ENCODE measurements at regions not wholly inside any gene's neighbourhood (a gene's known extent, or its start where the extent isn't known, plus 50 kb on each side); places are given as distances from the start of the nearest gene placed in this dataset.

DNA sequence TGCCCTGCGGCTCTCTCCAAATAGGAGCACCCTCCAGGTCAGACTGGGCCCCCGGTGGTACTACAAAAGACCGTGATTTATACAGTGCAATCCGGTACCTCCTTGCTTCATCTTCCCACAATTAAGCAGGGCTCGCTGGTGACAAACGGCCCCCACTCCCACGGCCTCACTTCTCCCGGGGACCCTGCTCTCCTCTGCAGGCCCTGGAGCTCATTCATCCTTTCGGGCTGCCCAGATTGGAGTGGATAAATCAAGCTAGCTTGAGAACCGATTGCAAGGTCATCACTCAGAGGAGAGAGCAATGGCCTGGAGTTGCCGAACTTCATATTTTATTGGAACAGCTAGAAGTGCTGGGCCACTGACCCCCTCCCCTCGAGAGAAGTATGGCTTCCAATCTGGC, 193.5 kb upstream of the IRX6 start:
- Histone ChIP-seq H2BK120ac (ENCODE audit: low read depth, low read length) (no peak overlapping the region), H3K4me3 (ENCODE audit: low read length in 2 of 2) (no peak overlapping the region), H2BK5ac (ENCODE audit: low read length) (no peak overlapping the region), H2AK5ac (ENCODE audit: low read depth, low read length) (no peak overlapping the region), H3K36me3 (replicated peaks in 1 of 2; ENCODE audit: control insufficient read depth in 2 of 2, insufficient read depth in 2 of 2, low read length in 2 of 2) (no peaks in the 10 kb centered on the region), H3K23ac (ENCODE audit: low read depth, low read length, poor library complexity) (no peak overlapping the region), H3K9me3 (replicated peaks in 1 of 2; ENCODE audit: control insufficient read depth in 2 of 2, insufficient read depth in 1 of 2, low read depth in 1 of 2, low read length in 2 of 2) (no peaks in the 10 kb centered on the region), H3K27me3 (ENCODE audit: control insufficient read depth in 3 of 3, insufficient read depth in 3 of 3, low read depth in 1 of 3, low read length in 3 of 3) (no peaks in the 10 kb centered on the region), H3K18ac (ENCODE audit: low read length) (no peak overlapping the region), H2AFZ (ENCODE audit: low read length) (no peak overlapping the region), H3K9ac (ENCODE audit: low read depth, low read length, poor library complexity) (no peak overlapping the region), H2BK12ac (ENCODE audit: low read length) (no peak overlapping the region), H3K14ac (ENCODE audit: low read length) (no peak overlapping the region), H2BK15ac (ENCODE audit: low read length) (no peak overlapping the region), H3K27ac (replicated peaks; ENCODE audit: low read length) (no peak overlapping the region), H4K91ac (ENCODE audit: low read depth, low read length, poor library complexity) (no peak overlapping the region), H3K4ac (ENCODE audit: low read length) (no peak overlapping the region), H3K79me1 (ENCODE audit: low read depth, low read length) (no peaks in the 10 kb centered on the region), H3K4me2 (ENCODE audit: insufficient read depth, low read length, poor library complexity, severe bottlenecking) (no peak overlapping the region), H3K4me1 (ENCODE audit: control insufficient read depth in 2 of 2, insufficient read depth in 1 of 2, low read depth in 1 of 2, low read length in 2 of 2) (peaks cover 0 to 6% of the 10 kb centered on the region in 2 donors), H4K8ac (ENCODE audit: low read depth, low read length) (no peak overlapping the region)
- WGBS, 2 donors (ENCODE audit: extremely low coverage in 2 of 2, insufficient read length in 2 of 2, insufficient replicate concordance in 1 of 2): no CpG with 5 or more reads among the region's 12 CpGs
- no peak for DNase-seq (ENCODE audit: low spot score)

DNA sequence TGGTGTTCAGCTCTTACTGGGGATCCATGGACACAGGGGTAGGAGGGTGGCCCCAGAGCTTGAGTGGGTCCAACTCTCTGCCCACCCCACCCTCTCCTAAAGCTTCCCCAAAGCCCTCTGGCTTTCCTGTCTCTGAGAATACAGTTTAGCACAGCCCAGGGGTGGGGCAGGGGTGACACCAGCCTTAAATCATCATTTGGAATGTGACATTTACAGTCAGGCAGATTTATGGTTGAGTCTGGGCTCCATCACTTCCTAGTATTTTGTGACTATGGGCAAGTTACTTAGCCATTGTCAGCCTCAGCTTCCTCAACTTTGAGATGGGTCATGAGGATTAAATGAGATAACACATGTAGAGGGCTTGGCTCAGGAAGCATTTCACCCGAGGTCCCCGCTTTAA, 193.1 kb upstream of the IRX6 start:
- Histone ChIP-seq H3K27me3 (ENCODE audit: control insufficient read depth in 3 of 3, insufficient read depth in 3 of 3, low read depth in 1 of 3, low read length in 3 of 3) (no peaks in the 10 kb centered on the region), H3K4me1 (ENCODE audit: control insufficient read depth in 2 of 2, insufficient read depth in 1 of 2, low read depth in 1 of 2, low read length in 2 of 2) (peaks cover 0 to 6% of the 10 kb centered on the region in 2 donors), H2BK12ac (ENCODE audit: low read length) (no peak overlapping the region), H3K4me2 (ENCODE audit: insufficient read depth, low read length, poor library complexity, severe bottlenecking) (no peak overlapping the region), H3K18ac (ENCODE audit: low read length) (no peak overlapping the region), H3K4ac (ENCODE audit: low read length) (no peak overlapping the region), H3K36me3 (replicated peaks in 1 of 2; ENCODE audit: control insufficient read depth in 2 of 2, insufficient read depth in 2 of 2, low read length in 2 of 2) (no peaks in the 10 kb centered on the region), H2AK5ac (ENCODE audit: low read depth, low read length) (no peak overlapping the region), H2AFZ (ENCODE audit: low read length) (no peak overlapping the region), H2BK5ac (ENCODE audit: low read length) (no peak overlapping the region), H3K9me3 (replicated peaks in 1 of 2; ENCODE audit: control insufficient read depth in 2 of 2, insufficient read depth in 1 of 2, low read depth in 1 of 2, low read length in 2 of 2) (no peaks in the 10 kb centered on the region), H4K91ac (ENCODE audit: low read depth, low read length, poor library complexity) (no peak overlapping the region), H2BK120ac (ENCODE audit: low read depth, low read length) (no peak overlapping the region), H3K79me1 (ENCODE audit: low read depth, low read length) (no peaks in the 10 kb centered on the region), H3K9ac (ENCODE audit: low read depth, low read length, poor library complexity) (no peak overlapping the region), H3K23ac (ENCODE audit: low read depth, low read length, poor library complexity) (no peak overlapping the region), H3K27ac (replicated peaks; ENCODE audit: low read length) (no peak overlapping the region), H3K4me3 (ENCODE audit: low read length in 2 of 2) (no peak overlapping the region), H3K14ac (ENCODE audit: low read length) (no peak overlapping the region), H2BK15ac (ENCODE audit: low read length) (no peak overlapping the region), H4K8ac (ENCODE audit: low read depth, low read length) (no peak overlapping the region)
- no peak for DNase-seq (ENCODE audit: low spot score)
- WGBS, 2 donors (ENCODE audit: extremely low coverage in 2 of 2, insufficient read length in 2 of 2, insufficient replicate concordance in 1 of 2): no CpG with 5 or more reads among the region's 2 CpGs

DNA sequence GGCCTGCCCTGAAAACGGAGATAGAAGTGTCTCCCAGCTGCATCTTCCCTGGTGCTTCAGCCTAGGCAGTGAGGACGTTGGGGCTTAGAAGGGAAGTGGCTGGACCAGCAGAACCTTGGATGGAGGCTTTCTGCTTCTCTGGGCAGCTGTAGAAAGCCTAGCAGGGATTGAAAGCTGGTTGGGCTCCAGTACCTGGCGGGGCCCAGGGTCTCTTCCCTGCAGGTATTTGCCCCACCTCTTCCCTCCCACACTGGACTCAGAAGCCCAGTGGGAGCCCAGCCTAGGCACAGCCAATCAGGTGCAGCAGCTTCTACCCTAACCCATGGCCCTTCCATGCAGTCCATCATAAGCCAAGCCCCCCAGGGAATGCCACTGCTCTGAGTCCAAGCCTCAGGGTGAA, 190.3 kb upstream of the IRX6 start:
- Histone ChIP-seq H2AFZ (ENCODE audit: low read length) (no peak overlapping the region), H2BK120ac (ENCODE audit: low read depth, low read length) (no peak overlapping the region), H4K8ac (ENCODE audit: low read depth, low read length) (no peak overlapping the region), H3K36me3 (replicated peaks in 1 of 2; ENCODE audit: control insufficient read depth in 2 of 2, insufficient read depth in 2 of 2, low read length in 2 of 2) (no peaks in the 10 kb centered on the region), H3K4me3 (ENCODE audit: low read length in 2 of 2) (no peak overlapping the region), H3K18ac (ENCODE audit: low read length) (peak overlapping the region; percentile 12), H2BK12ac (ENCODE audit: low read length) (no peak overlapping the region), H2BK15ac (ENCODE audit: low read length) (no peak overlapping the region), H3K23ac (ENCODE audit: low read depth, low read length, poor library complexity) (no peak overlapping the region), H3K4ac (ENCODE audit: low read length) (no peak overlapping the region), H2AK5ac (ENCODE audit: low read depth, low read length) (peak overlapping the region; percentile 60), H4K91ac (ENCODE audit: low read depth, low read length, poor library complexity) (no peak overlapping the region), H3K27ac (replicated peaks; ENCODE audit: low read length) (no peak overlapping the region), H2BK5ac (ENCODE audit: low read length) (no peak overlapping the region), H3K4me1 (ENCODE audit: control insufficient read depth in 2 of 2, insufficient read depth in 1 of 2, low read depth in 1 of 2, low read length in 2 of 2) (peaks cover 0 to 8% of the 10 kb centered on the region in 2 donors), H3K14ac (ENCODE audit: low read length) (no peak overlapping the region), H3K9me3 (replicated peaks in 1 of 2; ENCODE audit: control insufficient read depth in 2 of 2, insufficient read depth in 1 of 2, low read depth in 1 of 2, low read length in 2 of 2) (no peaks in the 10 kb centered on the region), H3K9ac (ENCODE audit: low read depth, low read length, poor library complexity) (no peak overlapping the region), H3K27me3 (ENCODE audit: control insufficient read depth in 3 of 3, insufficient read depth in 3 of 3, low read depth in 1 of 3, low read length in 3 of 3) (no peaks in the 10 kb centered on the region), H3K4me2 (ENCODE audit: insufficient read depth, low read length, poor library complexity, severe bottlenecking) (no peak overlapping the region), H3K79me1 (ENCODE audit: low read depth, low read length) (no peaks in the 10 kb centered on the region)
- no peak for DNase-seq (ENCODE audit: low spot score)
- WGBS, 2 donors (ENCODE audit: extremely low coverage in 2 of 2, insufficient read length in 2 of 2, insufficient replicate concordance in 1 of 2): no CpG with 5 or more reads among the region's 3 CpGs

DNA sequence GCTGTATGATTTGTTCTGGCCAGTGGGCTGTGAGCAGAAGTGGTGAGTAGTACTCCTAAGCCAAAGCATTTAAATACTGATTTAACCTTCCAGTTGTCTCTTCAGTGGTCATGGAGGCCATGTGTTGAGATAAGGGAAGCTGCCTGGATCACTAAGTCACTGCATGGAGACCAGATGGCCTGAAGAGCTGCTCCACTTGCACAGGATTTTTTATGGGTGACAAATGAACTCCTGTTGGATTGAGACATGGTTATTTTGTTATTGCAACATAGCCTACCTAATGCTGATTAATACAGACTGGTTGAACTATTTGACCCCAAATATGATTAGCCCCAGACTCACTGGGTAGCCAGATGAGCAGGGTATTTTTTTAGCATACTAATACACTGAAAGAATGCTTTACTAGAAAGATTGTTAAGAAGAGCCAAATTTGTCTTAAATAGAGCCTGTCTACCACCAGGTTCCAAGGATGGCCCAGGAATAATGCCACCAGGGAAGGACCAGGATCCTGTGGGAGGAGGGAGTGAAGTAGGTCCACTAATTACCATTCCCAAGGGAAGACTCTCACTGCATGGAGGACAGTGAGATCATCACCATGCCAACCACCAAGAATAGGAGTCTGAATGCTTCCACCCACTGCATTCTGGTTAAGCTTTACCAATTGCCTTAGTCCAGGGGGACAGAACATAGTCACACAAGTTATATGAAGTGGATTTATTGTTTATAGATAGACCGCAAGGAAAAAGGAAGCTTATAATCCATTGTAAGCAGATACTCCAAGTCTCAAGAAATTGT, 187.4 kb upstream of the IRX6 start:
- no peak overlapping the region for H3K18ac ChIP-seq (ENCODE audit: low read length)
- H3K23ac ChIP-seq (ENCODE audit: low read depth, low read length, poor library complexity): no peak overlapping the region
- H4K8ac ChIP-seq (ENCODE audit: low read depth, low read length): no peak overlapping the region
- no peak for DNase-seq (ENCODE audit: low spot score)
- no peak overlapping the region for H4K91ac ChIP-seq (ENCODE audit: low read depth, low read length, poor library complexity)
- no peak overlapping the region for H3K27ac ChIP-seq (replicated peaks; ENCODE audit: low read length)
- H2BK15ac ChIP-seq (ENCODE audit: low read length): no peak overlapping the region
- H3K4me1 ChIP-seq (ENCODE audit: control insufficient read depth in 2 of 2, insufficient read depth in 1 of 2, low read depth in 1 of 2, low read length in 2 of 2): peaks cover 0 to 8% of the 10 kb centered on the region in 2 donors
- H3K9ac ChIP-seq (ENCODE audit: low read depth, low read length, poor library complexity): no peak overlapping the region
- H2AFZ ChIP-seq (ENCODE audit: low read length): no peak overlapping the region
- no peaks in the 10 kb centered on the region for H3K79me1 ChIP-seq (ENCODE audit: low read depth, low read length)
- H3K4me3 ChIP-seq (ENCODE audit: low read length in 2 of 2): no peak overlapping the region
- H3K4ac ChIP-seq (ENCODE audit: low read length): no peak overlapping the region
- H2AK5ac ChIP-seq (ENCODE audit: low read depth, low read length): no peak overlapping the region
- H3K9me3 ChIP-seq (replicated peaks in 1 of 2; ENCODE audit: control insufficient read depth in 2 of 2, insufficient read depth in 1 of 2, low read depth in 1 of 2, low read length in 2 of 2): no peaks in the 10 kb centered on the region
- no peak overlapping the region for H3K14ac ChIP-seq (ENCODE audit: low read length)
- no peaks in the 10 kb centered on the region for H3K27me3 ChIP-seq (ENCODE audit: control insufficient read depth in 3 of 3, insufficient read depth in 3 of 3, low read depth in 1 of 3, low read length in 3 of 3)
- no CpG with 5 or more reads among the region's 1 CpG for WGBS, 2 donors (ENCODE audit: extremely low coverage in 2 of 2, insufficient read length in 2 of 2, insufficient replicate concordance in 1 of 2)
- H2BK5ac ChIP-seq (ENCODE audit: low read length): no peak overlapping the region
- no peak overlapping the region for H2BK120ac ChIP-seq (ENCODE audit: low read depth, low read length)
- H2BK12ac ChIP-seq (ENCODE audit: low read length): no peak overlapping the region
- H3K4me2 ChIP-seq (ENCODE audit: insufficient read depth, low read length, poor library complexity, severe bottlenecking): no peak overlapping the region
- no peaks in the 10 kb centered on the region for H3K36me3 ChIP-seq (replicated peaks in 1 of 2; ENCODE audit: control insufficient read depth in 2 of 2, insufficient read depth in 2 of 2, low read length in 2 of 2)
